OCI-LY1 (cell line): ENCODE measurements at regions not wholly inside any gene's neighbourhood (a gene's known extent, or its start where the extent isn't known, plus 50 kb on each side); places are given as distances from the start of the nearest gene placed in this dataset.

Source experiments
- EZH2 ChIP-seq: fragments of 200-600 bp; sonication (generic), shearing (Covaris generic); IDR thresholded peaks from 2 replicates; pipeline ENCODE4 v1.8.0; 2017; ENCODE audit warnings: borderline replicate concordance, mixed run types, mild to moderate bottlenecking, antibody characterized with exemption, low read length, moderate library complexity, mixed read lengths
- TF ChIP-seq, protein P1 (sequence below): fragments of 200-600 bp; sonication (generic), shearing (Covaris generic); IDR thresholded peaks from 2 replicates; pipeline ENCODE4 v1.5.1; 2017; ENCODE audit warnings: mild to moderate bottlenecking, antibody characterized with exemption, low read length, moderate library complexity, mixed read lengths

DNA sequence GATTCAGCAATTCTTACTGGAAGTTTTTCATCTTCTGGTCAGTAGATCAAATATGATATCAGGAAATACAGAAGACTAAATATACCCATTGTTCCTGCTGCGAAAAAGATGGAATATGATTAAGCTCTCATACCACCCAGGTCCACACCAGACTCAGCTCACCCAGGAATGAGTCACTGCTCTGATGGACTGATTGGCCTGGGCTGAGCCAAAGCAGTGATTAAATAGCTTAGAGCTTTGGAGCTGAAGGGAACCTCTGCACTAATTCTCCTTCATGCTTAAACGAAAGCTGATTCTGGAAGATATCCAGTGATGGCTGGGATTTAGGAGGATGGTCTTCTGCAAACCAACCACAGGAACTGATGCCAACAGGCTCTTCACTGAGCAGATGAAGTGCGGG lies 62.0 kb upstream of the SYT1 start:
- TF ChIP-seq, protein P1, sequence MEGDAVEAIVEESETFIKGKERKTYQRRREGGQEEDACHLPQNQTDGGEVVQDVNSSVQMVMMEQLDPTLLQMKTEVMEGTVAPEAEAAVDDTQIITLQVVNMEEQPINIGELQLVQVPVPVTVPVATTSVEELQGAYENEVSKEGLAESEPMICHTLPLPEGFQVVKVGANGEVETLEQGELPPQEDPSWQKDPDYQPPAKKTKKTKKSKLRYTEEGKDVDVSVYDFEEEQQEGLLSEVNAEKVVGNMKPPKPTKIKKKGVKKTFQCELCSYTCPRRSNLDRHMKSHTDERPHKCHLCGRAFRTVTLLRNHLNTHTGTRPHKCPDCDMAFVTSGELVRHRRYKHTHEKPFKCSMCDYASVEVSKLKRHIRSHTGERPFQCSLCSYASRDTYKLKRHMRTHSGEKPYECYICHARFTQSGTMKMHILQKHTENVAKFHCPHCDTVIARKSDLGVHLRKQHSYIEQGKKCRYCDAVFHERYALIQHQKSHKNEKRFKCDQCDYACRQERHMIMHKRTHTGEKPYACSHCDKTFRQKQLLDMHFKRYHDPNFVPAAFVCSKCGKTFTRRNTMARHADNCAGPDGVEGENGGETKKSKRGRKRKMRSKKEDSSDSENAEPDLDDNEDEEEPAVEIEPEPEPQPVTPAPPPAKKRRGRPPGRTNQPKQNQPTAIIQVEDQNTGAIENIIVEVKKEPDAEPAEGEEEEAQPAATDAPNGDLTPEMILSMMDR: no peak
- TF ChIP-seq EZH2: no peak
